ENCODE measurements at regions not wholly inside any gene's neighbourhood (a gene's known extent, or its start where the extent isn't known, plus 50 kb on each side); places are given as distances from the start of the nearest gene placed in this dataset.

DNA sequence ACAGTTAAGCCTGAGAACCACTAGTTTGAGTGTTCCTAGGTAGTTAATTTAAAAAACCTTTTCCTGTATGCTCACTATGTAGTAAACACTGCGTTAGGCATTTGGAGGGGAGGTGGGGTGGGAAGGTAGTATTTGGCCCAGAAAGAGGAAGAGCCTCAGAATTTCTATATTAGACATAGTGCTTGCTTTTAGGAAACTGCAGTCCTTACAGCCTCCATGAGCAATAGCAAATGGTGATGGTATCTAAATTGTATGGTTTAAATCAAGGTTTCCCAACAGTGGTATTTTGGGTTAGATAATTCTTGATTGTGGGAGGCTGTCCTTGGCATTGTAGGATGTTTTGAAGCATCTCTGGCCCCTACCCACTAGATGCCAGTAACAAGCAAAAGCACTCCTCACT, 61.5 kb upstream of the RIPOR2 start:
- Histone ChIP-seq H3K4me3 (no peak overlapping the region), H3K4me1 (peaks cover 0 to 6% (median 3%) of the 10 kb centered on the region in 4 donors), H3K9me3 (no peaks in the 10 kb centered on the region), H3K27ac (peak overlapping the region in 2 of 5 donors; percentile 47 to 63), H3K36me3 (no peaks in the 10 kb centered on the region), H3K27me3 (no peaks in the 10 kb centered on the region)
- TF ChIP-seq EP300 (IDR thresholded peaks at IDR 0.05) (no peak), POLR2A (IDR thresholded peaks at IDR 0.05) (no peak), POLR2AphosphoS5 (IDR thresholded peaks at IDR 0.05) (no peak)
- TF ChIP-seq, protein P1, sequence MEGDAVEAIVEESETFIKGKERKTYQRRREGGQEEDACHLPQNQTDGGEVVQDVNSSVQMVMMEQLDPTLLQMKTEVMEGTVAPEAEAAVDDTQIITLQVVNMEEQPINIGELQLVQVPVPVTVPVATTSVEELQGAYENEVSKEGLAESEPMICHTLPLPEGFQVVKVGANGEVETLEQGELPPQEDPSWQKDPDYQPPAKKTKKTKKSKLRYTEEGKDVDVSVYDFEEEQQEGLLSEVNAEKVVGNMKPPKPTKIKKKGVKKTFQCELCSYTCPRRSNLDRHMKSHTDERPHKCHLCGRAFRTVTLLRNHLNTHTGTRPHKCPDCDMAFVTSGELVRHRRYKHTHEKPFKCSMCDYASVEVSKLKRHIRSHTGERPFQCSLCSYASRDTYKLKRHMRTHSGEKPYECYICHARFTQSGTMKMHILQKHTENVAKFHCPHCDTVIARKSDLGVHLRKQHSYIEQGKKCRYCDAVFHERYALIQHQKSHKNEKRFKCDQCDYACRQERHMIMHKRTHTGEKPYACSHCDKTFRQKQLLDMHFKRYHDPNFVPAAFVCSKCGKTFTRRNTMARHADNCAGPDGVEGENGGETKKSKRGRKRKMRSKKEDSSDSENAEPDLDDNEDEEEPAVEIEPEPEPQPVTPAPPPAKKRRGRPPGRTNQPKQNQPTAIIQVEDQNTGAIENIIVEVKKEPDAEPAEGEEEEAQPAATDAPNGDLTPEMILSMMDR (IDR thresholded peaks at IDR 0.05): no peak
- 73 to 87% (median 78%) methylated on average over 1 of the region's 1 CpG for WGBS, 5 donors
- DNase-seq: no peak
- intact Hi-C loops (cut with DNase I; ENCODE audit: low total_unique reads): no loop called here

DNA sequence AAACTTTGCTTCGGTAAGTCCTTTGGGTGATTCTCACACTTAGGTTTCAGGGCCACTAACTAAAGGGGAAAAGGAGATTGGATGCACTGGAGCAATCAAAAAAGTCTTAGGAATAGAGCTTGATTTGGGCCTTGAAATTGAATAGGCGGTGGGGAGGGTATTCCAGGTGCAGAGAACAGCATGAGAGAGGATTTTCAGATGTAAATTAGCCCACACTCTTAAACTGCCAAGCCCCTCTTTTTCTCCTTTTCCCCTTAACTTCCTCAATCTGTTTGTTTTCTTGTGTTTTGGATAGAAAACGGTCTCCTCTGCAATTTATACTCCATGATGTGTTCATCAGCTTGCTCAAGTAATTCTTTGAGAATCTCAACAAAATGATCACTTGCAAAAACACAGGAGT, 62.1 kb upstream of the RIPOR2 start:
- Histone ChIP-seq H3K4me3 (no peak overlapping the region), H3K27ac (peak overlapping the region in 1 of 5 donors; percentile 47), H3K9me3 (no peaks in the 10 kb centered on the region), H3K4me1 (peaks cover 3 to 11% (median 9%) of the 10 kb centered on the region in 4 donors), H3K36me3 (no peaks in the 10 kb centered on the region), H3K27me3 (no peaks in the 10 kb centered on the region)
- intact Hi-C loops (cut with DNase I; ENCODE audit: low total_unique reads): no loop called here
- no peak for DNase-seq
- 76 to 89% (median 84%) methylated on average over 3 of the region's 3 CpGs for WGBS, 5 donors
- no peak for TF ChIP-seq POLR2A (IDR thresholded peaks at IDR 0.05)
- no peak for TF ChIP-seq EP300 (IDR thresholded peaks at IDR 0.05)
- no peak for TF ChIP-seq POLR2AphosphoS5 (IDR thresholded peaks at IDR 0.05)
- TF ChIP-seq, protein P1 (IDR thresholded peaks at IDR 0.05): no peak

DNA sequence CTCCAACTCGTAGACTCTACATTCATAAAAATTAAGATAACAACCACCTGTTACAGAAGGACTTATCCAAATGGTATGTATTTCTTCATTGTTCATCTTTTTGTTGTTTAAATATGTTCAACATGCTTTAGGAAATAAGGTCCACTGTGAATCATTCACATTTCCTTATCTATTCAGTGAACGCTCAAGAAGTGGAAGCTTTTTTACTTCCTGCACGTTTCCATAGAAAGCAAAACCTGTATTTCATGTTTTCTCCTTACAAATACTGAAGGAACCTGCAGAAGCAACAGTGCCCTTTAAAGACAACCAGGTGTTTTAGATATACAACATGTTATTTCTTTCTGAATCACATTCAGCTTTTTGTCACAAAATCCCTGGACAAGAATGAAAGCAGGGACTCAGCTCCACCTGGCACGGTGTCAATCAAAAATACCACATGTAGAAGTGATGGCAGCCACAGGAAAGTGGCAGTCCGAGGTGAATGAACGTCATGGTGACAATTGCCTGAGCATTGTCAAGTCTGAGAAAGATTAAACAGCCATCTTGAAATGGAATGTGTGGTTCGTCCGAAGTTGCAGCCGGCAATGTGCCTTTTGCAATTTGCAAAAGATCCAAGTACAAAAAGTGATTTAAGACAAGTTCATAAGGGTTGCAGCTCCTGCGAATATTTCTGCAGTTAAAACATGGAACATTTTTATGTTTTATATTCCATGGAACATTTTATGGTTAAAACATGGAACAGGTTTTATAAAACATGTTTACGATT, 66.7 kb upstream of the RIPOR2 start:
- Histone ChIP-seq H3K27ac (peak overlapping the region in 2 of 5 donors; percentile 1 to 47), H3K4me3 (no peak overlapping the region), H3K27me3 (no peaks in the 10 kb centered on the region), H3K36me3 (no peaks in the 10 kb centered on the region), H3K4me1 (peaks cover 14 to 28% (median 21%) of the 10 kb centered on the region in 4 donors), H3K9me3 (no peaks in the 10 kb centered on the region)
- intact Hi-C loops (cut with DNase I; ENCODE audit: low total_unique reads): no loop called here
- DNase-seq: peak in 1 of 2 donors; percentile 47
- TF ChIP-seq POLR2AphosphoS5 (IDR thresholded peaks at IDR 0.05) (no peak), POLR2A (IDR thresholded peaks at IDR 0.05) (no peak), EP300 (IDR thresholded peaks at IDR 0.05) (no peak)
- TF ChIP-seq, protein P1 (IDR thresholded peaks at IDR 0.05): no peak
- 39 to 50% (median 44%) methylated on average over 11 of the region's 11 CpGs for WGBS, 5 donors

DNA sequence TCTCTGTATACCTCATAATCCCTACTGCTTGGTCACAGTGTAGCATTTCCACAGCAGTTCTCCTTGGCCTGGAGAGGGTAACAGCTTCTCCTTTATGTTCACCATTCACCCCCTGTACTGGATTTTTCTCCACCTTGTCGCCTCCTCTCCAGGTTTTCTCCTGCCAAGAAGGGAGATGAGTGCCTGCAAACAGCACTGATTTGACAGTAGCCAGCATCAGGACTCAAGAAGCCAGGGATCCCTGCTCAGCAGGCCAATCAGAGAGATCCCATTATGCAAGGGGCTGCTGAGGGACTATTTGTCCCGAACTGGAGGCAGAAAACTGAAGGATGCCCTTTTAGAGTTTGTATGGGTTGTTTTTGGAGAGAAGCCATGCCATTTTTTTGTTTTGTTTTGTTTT, 68.6 kb upstream of the RIPOR2 start:
- Histone ChIP-seq H3K9me3 (no peaks in the 10 kb centered on the region), H3K27me3 (no peaks in the 10 kb centered on the region), H3K4me1 (peaks cover 18 to 31% (median 25%) of the 10 kb centered on the region in 4 donors), H3K27ac (peak overlapping the region in 1 of 5 donors; percentile 94), H3K4me3 (no peak overlapping the region), H3K36me3 (no peaks in the 10 kb centered on the region)
- TF ChIP-seq, protein P1 (IDR thresholded peaks at IDR 0.05): no peak
- TF ChIP-seq EP300 (IDR thresholded peaks at IDR 0.05) (no peak), POLR2AphosphoS5 (IDR thresholded peaks at IDR 0.05) (no peak), POLR2A (IDR thresholded peaks at IDR 0.05) (no peak)
- 70 to 90% (median 88%) methylated on average over 2 of the region's 2 CpGs for WGBS, 5 donors
- no peak for DNase-seq
- intact Hi-C loops (cut with DNase I; ENCODE audit: low total_unique reads): no loop called here
